SKM-1 (cell line): ENCODE measurements at regions not wholly inside any gene's neighbourhood (a gene's known extent, or its start where the extent isn't known, plus 50 kb on each side); places are given as distances from the start of the nearest gene placed in this dataset.
"Not testable (repeated sequence)": the region's sequence is repeated elsewhere in the genome, so short reads cannot be mapped to it uniquely, and the experiment has no call there.

Source experiments
- DNase-seq: peaks from one replicate; lab custom pipeline; 2025; ENCODE audit not compliant: unreplicated experiment; lab: John Stamatoyannopoulos, UW

DNA sequence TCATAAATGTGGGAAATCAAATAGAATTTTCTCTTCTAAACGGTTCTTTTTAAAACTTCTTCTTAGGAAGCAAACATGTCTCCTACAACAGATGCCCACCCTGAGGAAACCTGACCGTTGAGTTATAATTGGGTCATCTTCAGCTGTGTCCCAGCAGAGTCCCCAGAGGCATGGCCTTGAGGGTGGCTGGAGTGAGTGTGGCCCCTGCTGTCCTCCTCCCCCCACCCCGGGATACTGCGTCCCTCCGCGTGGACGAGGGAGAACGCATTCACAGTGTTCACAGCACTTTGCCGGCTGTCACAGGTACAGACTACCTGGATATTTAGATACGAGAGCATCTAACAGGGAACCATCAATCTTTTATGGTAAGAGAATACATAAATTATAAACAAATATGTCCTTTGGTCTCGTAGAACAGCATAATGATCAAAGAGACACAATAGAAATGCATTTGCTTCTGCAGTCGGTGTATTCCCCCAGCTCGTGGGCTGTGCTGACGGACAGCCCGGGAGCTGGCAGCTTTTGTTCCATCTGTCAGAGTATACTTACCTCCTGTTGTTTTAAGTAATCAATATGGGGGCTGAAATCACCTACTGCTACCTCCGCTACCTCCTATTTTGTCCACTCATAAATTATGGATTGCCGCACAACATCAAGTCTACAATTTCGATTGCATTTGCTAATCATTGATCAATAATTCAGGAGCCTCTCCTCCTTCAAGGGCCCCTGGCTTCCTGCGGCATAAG, 214.7 kb downstream of the IRX2 start:
- DNase-seq = no peak

DNA sequence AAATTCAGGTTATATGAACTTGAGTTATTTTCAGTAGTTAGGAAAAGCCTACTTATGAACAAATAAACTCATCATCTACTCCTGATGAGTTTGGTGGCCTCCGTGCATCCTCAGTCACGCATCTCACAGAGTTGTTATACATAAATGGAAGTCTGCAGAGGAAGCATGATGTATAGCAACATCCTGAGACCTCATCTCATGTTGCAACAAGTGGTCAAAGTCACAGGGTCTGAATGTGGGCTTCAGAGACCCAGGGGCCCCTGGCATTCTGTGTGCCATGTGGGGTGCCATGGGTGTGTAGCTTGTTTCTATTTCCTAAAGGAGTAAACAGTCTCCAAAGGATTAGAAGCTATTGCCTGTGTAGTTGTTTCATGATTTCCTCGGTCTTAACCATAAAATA, 216.5 kb downstream of the IRX2 start:
- DNase-seq = no peak

DNA sequence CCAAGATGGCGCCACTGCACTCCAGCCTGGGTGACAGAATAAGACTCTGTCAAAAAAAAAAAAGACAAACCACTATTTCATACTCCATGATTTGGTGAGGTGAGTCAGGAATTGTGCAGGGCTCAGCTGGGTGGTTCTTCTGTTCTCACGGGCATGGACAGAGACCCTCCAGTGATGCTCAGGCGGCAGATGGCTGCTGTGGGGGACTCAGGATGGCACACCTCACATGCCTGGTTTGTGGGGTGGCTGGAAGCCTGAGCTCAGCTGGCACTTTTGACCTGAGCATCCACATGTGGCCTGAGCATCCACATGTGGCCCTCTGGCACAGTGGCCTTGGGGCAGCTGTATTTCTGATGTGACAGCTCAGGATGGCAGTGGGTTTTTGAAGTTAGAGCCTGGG, 217.2 kb downstream of the IRX2 start:
- no peak for DNase-seq

GRCh38 chr5:2533848-2534247, 217.6 kb downstream of the IRX2 start:
- DNase-seq = not testable (repeated sequence)

- no peak for DNase-seq
These were observed 218.7 kb downstream of the IRX2 start for GRCh38 chr5:2532809-2533208.

DNA sequence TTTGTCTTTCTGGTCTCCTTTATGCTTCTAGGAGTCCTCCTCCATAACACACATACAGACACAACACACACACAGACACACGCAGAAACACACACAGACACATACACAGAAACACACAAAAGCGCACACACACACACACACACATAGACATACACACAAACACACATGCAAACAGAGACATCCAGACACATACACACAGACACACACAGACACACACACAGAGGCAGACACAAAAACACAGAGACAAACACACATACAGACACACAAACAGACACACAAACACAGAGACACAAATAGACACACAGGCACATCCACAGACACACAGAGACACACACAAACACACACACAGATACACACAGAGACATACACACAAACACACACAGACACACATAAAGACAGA, 220.2 kb downstream of the IRX2 start:
- no peak for DNase-seq

DNA sequence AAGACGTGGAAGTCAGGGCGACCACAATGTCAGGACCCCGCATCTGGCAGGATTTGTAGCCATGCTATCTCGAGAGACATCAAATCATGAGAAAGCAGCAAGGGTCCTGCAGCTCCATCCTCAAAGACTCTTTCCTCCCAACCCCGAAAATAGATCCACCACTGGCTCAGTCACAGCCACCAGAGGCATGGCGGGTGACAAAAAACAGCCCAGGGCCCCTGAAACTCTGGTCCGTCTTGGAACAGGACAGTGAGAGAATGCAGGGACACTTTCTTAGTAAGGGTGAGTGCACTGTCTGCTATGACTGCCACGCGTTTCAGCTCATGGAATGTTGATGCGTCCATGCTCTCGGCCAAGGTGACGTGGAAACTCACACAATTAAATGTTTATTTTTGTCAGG, 220.9 kb downstream of the IRX2 start:
- DNase-seq = no peak

DNA sequence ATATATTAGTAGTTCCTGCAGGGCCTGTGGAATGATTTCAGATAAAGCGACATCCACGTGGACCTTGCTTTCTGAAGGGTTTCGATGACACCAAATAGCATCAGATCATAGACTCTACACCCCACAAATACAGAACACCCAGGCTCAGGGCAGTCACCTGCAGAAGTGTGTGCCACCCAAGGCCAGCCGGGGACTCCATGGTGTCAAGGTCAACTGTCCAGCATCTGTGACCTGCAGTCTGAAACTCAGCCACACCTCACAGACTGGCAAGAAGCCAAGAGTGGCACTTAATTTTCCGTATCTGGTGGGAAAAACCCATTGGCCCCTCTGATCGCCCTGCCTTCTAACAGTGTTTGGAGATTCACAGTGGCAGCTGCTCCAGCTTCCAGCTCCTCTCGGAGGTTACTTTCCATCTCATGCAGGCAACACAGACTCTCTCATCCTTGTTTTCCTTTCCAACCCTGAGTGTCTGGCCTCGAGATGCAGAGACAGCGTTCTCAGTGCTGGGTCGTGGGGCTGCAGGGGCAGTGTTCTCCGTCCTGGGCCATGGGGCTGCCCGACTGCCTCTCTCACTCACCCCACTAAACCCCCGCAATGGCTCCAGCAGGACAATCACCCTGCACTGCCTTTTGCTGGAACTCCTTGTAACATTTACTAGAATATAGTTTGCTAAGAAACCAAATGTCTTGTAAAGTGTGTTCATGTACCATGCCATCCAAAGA, 221.9 kb downstream of the IRX2 start:
- no peak for DNase-seq

DNA sequence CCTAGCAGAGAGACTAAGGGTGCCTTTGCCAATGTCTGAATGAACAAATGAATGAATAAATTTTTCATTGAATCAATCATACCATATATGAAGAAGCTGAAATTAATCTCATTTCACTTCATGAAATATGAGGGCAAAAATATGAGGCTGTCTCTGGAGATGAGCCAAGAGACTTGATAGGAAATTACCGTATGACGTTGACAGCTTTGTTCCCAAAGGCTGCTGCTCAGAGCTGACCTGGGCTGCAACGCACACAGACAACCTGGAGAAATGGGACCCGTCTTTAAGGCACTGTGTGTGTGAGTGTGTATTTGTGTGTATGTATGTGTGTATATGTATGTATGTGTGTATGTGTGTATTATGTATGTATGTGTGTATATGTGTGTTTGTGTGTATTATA, 226.1 kb downstream of the IRX2 start:
- DNase-seq = no peak

- DNase-seq = no peak
These were observed 226.9 kb downstream of the IRX2 start for GRCh38 chr5:2524620-2525019.

DNA sequence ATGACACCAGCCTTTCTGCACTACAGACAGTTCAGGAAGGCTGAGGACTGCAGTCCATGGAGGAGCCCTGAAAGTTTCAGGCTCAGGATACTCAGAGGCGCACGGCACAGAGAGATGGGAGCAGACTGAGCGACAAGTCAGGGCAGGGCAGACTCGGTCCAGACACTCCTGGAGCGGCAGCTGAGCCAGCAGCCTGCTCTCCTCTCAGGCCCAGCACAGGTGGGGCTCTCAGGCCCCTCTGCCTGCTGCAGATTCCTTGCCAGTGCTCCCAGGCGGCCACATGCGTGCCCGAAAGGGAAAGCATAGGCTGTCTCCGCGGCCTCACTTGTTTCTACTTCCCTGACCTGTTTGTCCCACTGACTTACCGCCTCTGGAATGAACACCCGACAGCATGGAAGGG, 228.3 kb downstream of the IRX2 start:
- no peak for DNase-seq

DNA sequence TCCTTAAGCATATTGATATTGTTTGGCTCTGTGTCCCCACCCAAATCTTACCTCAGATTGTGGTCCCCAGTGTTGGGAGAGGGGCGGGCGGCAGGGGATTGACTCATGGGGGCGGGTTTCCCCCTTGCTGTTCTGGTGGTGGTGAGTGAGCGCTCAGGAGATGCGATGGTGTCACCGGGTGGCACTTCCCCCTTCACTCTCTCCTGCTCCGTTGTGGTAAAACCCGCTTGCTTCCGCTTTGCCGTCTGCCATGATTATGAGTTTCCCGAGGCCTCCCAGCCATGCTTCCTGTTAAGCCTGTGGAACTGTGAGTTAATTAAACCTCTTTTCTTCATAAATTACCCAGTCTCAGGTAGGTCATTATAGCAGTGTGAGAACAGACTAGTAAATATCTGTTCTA, 229.1 kb downstream of the IRX2 start:
- no peak for DNase-seq

GRCh38 chr5:2519153-2519552, 232.3 kb downstream of the IRX2 start:
- no peak for DNase-seq

- DNase-seq = no peak
These were observed 234.0 kb downstream of the IRX2 start for GRCh38 chr5:2517451-2517850.

GRCh38 chr5:2515180-2515764, 236.2 kb downstream of the IRX2 start:
- no peak for DNase-seq

DNA sequence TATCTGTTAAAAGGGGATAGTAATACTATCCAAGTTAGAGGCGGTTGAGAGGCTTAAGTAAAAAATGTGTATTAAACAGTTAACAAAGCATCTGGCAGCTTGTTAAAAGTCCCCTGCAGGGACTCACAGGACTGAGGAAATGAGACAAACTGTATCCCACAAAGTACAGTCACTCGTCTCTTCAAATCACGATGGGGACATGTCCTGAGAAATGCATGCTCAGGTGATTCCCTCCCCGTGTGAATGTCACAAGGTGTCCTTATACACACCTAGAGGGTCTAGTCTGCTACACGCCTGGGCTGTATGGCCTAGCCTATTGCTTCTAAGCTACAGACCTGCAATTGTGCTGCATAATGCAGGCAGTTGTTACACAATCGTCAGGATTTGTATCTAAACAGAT, 237.0 kb downstream of the IRX2 start:
- DNase-seq = no peak

- DNase-seq = no peak
These were observed 239.8 kb downstream of the IRX2 start for GRCh38 chr5:2511706-2512105.

GRCh38 chr5:2511126-2511525, 240.4 kb downstream of the IRX2 start:
- DNase-seq = no peak

- DNase-seq = no peak
These were observed 241.9 kb downstream of the IRX2 start for GRCh38 chr5:2509527-2509926.

DNA sequence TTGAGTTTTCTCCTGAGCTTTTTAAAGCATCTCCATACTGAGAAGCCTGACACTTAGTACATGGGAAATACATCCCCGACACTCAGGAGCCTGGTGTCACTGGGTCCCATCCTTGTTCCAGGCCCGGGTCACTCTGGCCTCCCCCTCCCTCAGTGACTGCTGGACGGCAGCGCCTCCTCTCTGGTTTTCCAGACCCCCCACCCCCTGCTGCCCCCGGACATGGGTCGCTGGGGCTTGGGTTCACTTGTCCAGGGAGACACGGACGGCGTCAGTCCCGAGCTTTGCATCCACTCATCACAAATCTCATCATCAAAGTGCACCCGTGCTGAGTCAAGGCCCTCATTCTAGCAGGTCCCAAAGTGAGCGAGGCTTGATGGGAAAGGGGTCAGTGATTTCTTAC, 243.0 kb downstream of the IRX2 start:
- DNase-seq = no peak

DNA sequence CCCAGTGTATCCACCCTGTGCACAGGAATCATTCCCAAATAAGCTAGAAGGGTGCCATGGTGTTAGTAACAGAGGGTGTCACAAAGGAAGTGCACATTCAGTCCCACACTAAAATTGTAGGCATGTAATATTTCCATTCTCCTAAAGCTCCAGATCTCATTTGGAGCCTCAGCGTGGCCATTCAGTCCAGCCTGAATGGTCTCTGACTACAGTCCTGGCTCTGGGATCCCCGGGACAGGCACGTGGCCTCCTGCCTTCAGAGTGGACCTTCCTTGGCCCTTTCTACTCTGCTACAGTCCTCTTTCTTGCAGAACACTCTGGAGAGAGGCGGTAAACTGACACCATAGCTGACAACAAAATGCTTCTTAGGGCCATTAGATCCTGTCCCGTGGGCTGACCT, 243.9 kb downstream of the IRX2 start:
- no peak for DNase-seq

DNA sequence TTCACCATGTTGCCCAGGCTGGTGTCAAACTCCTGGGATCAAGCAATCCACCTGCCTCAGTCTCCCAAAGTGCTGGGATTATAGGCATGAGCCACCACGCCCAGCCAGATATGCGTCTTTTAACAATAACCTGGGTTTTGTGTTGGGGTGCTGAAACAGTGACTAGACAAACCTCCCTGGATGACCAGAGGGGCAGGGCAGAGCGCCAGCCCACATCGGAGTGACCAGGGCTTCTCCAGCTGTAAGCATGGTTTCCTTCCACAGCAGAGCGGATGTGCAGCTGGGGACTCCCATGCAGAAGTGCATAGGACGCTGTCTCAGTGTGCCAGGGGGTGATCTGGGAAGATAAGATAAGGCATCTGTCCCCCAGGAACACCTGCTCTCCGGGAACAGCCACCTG, 244.9 kb downstream of the IRX2 start:
- no peak for DNase-seq
